Osteocyte (in vitro differentiated cells): ENCODE measurements at regions not wholly inside any gene's neighbourhood (a gene's known extent, or its start where the extent isn't known, plus 50 kb on each side); places are given as distances from the start of the nearest gene placed in this dataset.

Experiments used
- DNase-seq: peaks from one replicate; pipeline ENCODE4 v3.0.0; 2021; ENCODE audit warnings: mixed read lengths; ENCODE audit not compliant: unreplicated experiment; ENCODE audit errors: extremely low spot score
- H3K27ac Mint-ChIP-seq: one replicate; pipeline ENCODE4 v1.8.0; 2021; ENCODE audit warnings: mild to moderate bottlenecking, mixed read lengths; ENCODE audit not compliant: unreplicated experiment
- H3K27me3 Mint-ChIP-seq: one replicate; pipeline ENCODE4 v1.8.0; 2021; ENCODE audit warnings: mixed read lengths; ENCODE audit not compliant: unreplicated experiment
- H3K36me3 Mint-ChIP-seq: one replicate; pipeline ENCODE4 v1.8.0; 2021; ENCODE audit warnings: mixed read lengths; ENCODE audit not compliant: unreplicated experiment
- H3K4me1 Mint-ChIP-seq: one replicate; pipeline ENCODE4 v1.8.0; 2021; ENCODE audit warnings: mixed read lengths; ENCODE audit not compliant: unreplicated experiment
- H3K4me3 Mint-ChIP-seq: one replicate; pipeline ENCODE4 v1.8.0; 2021; ENCODE audit warnings: mild to moderate bottlenecking, moderate library complexity, mixed read lengths; ENCODE audit not compliant: unreplicated experiment
- H3K9me3 Mint-ChIP-seq: one replicate; pipeline ENCODE4 v1.8.0; 2021; ENCODE audit warnings: mixed read lengths; ENCODE audit not compliant: unreplicated experiment
- CTCF ChIP-seq: fragments of 200-600 bp; sonication (generic); IDR thresholded peaks from 2 replicates; pipeline ENCODE4 v1.5.0; 2021; ENCODE audit warnings: antibody characterized with exemption, mild to moderate bottlenecking, moderate library complexity

GRCh38 chr17:59513934-59514841 is 51.2 kb upstream of the DHX40 start:
- no peak for TF ChIP-seq CTCF
- no peaks in the 10 kb centered on the region for H3K9me3 Mint-ChIP-seq
- H3K4me1 Mint-ChIP-seq: peaks cover 5% of the 10 kb centered on the region
- DNase-seq: peak; percentile 66
- H3K36me3 Mint-ChIP-seq: no peaks in the 10 kb centered on the region
- no peak overlapping the region for H3K27ac Mint-ChIP-seq
- peaks cover 10% of the 10 kb centered on the region for H3K27me3 Mint-ChIP-seq
- H3K4me3 Mint-ChIP-seq: no peak overlapping the region
